ENCODE measurements at regions not wholly inside any gene's neighbourhood (a gene's known extent, or its start where the extent isn't known, plus 50 kb on each side); places are given as distances from the start of the nearest gene placed in this dataset.

GRCh38 chr3:153026026-153026425 lies 136.0 kb upstream of the RAP2B start:
- TF ChIP-seq, protein P1, sequence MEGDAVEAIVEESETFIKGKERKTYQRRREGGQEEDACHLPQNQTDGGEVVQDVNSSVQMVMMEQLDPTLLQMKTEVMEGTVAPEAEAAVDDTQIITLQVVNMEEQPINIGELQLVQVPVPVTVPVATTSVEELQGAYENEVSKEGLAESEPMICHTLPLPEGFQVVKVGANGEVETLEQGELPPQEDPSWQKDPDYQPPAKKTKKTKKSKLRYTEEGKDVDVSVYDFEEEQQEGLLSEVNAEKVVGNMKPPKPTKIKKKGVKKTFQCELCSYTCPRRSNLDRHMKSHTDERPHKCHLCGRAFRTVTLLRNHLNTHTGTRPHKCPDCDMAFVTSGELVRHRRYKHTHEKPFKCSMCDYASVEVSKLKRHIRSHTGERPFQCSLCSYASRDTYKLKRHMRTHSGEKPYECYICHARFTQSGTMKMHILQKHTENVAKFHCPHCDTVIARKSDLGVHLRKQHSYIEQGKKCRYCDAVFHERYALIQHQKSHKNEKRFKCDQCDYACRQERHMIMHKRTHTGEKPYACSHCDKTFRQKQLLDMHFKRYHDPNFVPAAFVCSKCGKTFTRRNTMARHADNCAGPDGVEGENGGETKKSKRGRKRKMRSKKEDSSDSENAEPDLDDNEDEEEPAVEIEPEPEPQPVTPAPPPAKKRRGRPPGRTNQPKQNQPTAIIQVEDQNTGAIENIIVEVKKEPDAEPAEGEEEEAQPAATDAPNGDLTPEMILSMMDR (conservative IDR thresholded peaks at IDR 0.05) = peak; percentile 95
- TF ChIP-seq EZH2 (IDR thresholded peaks at IDR 0.05; ENCODE audit: low read depth) = no peak

Data from PC-9 (cell line).